HG03558 (cell line): ENCODE measurements at regions not wholly inside any gene's neighbourhood (a gene's known extent, or its start where the extent isn't known, plus 50 kb on each side); places are given as distances from the start of the nearest gene placed in this dataset.
"Not testable (repeated sequence)": the region's sequence is repeated elsewhere in the genome, so short reads cannot be mapped to it uniquely, and the experiment has no call there.

ENCODE experiments used
- ATAC-seq: cut with Tn5 transposase; IDR thresholded peaks from one replicate; pipeline ENCODE4 v1.9.1; 2021; ENCODE audit warnings: moderate number of reproducible peaks; ENCODE audit not compliant: unreplicated experiment; ENCODE audit errors: extremely low read depth

DNA sequence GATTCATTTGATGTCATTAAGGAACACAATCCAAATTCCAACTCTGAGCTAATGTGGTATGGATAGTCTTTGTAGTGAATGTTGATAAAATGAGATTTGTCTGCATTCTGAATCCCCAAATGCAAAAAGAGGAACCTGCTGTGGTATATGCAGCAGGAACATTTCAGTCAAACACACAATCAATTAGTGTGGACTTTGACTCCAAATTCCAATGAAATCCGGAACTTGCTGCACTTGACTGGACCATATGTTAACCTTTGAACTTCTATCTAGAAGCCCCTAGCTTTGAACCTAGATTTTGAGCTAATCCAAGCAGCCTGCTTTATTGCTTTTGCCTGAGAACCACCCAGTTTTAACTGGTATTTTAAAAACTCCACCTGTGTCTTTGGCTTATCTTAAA, 341.3 kb downstream of the SPRY2 start:
- ATAC-seq, result no peak

DNA sequence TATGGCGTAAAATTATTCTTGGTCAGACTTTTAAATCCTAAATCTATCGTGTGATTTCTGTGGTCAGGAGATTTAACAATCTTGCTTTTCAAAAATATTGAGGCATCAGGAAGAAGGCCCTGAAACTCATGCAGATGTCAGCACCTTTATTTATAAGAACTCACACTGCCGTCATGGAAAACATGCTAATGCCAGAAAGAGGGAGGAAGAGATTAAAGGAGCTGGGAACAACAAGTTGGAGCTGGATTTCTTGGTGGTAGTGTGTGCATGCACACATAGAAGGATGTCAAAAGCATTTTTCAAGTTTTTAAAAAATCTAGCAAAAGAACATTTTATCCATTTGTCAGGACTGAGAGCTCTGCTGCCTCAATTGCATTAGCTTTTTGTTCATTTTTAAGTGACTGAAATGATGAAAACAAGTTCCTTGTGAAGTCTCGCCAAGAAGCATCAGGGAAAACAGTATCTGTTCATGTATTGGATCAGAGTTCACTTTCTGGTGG, 342.5 kb downstream of the SPRY2 start:
- ATAC-seq, result no peak

DNA sequence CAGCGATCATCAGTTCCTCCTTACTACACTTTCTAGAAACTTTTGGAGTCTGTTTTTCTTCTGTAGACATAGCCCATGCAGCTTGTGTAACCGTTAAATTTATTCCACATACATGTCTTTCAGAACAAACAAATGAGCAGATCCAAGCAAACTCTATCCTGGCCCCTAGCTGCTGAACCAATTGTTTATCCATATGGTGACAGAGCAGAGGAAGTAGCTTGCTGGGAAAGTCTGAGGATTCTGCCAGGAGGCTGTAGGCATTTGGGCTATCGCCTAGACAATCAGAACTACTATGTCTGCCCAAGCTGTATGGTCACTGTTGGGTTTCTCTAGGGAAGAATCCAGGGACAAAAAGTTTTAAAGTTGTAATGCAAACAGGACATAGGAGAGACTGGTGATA, 343.7 kb downstream of the SPRY2 start:
- no peak for ATAC-seq

DNA sequence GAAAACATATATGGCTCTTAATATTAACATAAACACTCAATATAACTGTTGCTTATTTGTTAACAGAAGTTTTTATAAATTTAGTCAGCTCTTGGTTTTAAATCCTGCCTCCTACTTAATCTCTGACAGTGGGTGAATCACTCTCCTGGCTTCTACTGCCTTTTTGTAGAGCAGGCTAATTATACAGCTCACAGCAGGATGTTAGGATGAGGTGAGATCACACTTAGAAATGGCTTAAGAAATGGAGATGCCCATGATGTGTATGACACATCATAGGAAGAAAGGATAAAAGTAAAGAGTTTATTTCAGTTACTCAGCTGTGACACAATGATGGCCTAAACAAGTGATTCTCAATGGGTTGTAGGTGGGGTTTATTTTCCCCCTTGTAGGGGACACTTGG, 345.6 kb downstream of the SPRY2 start:
- no peak for ATAC-seq

DNA sequence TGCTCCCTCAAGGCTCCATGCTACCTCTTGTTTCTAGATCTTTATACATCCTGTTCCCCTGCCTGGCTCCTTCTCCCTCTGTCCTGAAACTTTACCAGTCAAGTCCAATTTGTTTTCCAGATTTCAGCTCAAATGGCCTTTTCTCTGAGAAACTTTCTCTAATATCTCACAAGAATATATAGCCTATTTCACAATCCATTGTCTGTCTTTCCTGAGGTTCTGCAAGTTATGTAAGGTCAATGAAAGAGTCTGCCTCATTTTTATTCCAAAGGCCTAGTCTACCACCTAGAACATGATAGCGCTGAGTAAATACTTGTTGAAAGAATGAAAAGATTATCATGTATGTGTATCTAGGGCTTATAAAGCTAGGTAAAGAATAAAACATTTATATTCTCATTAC, 348.8 kb downstream of the SPRY2 start:
- no peak for ATAC-seq

DNA sequence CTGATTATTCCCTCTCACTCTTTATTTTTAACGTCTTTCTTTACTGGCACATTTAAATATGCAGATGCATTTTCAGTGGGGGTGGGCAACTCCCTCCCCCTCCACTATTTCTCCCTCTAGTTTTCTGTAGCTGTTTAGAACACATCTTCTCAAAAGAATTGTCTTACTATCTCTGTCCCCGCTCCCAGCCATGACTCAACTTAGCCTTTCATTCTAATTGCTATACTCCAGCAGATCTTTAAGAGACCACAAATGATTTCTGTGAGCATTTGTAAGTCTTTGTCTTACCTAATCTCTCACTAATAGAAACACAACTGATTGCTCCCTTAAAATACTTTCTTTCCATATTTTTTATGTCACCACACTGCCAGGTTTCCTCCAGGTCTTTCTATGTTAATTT, 350.9 kb downstream of the SPRY2 start:
- no peak for ATAC-seq

DNA sequence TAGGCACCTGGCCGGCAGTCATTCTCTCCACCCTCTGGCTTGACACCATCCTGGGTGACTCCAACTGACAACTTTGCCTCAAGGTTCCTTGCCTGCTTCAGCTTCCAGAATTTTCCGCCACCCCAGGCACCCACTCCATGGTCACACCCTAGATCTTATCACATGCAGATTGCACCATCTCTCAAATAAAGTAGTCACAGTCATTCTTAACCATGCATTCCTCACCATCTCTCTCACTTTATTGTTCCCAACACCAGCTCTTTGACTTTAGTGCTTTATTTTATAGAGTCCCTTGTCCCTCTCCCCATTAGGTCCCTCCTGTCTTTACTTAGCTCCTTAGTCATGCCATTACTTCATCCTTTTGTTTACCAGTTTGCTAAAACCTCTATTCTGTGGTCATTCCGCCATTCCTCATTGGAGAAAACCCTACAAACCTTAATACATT, 351.7 kb downstream of the SPRY2 start:
- ATAC-seq, result no peak

DNA sequence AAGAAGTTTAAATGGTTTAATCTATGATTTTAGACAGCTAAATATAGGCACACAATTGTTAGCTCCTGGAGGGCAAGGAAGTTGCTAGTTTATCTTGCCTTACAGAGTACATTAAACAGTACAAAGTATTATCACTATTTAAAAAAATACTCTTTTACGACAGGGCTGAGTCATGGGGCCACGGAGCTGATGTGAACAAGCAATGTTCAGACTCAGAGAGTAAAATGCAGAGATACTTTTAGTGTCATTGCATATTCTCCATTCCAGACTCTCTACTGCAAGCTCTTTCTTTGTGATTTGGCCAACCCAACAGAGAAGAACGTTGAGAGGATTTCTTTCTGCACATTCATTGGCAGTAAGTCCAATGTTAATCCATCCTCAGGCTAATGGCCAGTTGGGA, 352.4 kb downstream of the SPRY2 start:
- ATAC-seq, result no peak

DNA sequence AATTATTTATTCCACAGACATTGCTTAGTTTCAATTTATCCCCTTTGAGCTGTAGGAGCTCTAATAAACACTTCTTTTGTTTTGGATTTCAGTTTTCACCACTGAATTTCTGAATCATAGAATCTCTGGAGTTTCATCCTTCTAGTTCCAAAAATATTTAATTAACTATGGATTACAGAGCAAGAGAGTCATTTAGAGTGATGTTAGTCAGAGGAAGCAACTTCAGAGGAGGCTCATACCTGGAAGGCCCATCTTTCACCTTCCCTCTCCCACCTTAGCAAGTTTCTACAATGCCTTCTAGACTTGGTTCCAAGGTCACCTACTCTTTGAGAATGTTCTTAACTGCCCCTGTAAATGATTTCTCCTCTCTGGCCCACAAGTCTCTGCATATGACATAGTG, 353.2 kb downstream of the SPRY2 start:
- no peak for ATAC-seq

DNA sequence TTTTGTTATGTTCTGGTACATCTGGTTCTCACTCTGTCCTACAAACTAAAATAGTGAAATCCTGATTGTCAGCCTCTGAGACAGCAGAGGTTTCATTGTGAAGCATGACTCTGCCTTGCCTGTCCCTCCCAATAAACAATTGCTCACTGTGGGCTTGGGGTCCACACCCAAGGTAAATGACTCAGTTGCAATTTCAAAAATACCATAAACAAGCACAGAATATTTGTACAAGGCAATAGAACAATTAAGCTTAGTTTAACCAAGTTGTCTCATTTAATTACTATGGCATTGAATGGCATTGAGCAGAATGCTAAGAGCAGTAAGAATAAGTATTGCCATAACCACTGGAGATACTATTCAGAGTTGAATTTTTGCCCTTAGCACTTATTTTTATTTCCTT, 353.6 kb downstream of the SPRY2 start:
- no peak for ATAC-seq

DNA sequence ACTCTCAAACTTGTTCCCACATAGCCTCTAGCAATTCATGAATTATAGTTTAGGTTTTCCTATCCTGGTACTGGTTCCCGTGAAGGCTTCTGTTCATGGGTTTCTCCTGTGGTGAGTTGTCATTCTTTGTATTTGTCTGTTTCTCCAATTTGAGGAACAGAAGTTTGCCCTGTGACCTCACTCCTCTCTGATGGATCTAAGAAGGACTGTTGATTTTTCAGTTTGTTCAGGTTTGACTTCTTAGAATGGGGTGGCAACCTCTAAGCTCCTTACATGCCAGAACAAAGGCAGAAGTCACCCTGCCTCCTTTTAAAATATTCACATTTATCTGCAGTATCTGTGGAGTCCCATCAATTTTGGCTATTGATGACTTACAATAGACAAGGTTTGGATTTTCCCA, 354.0 kb downstream of the SPRY2 start:
- no peak for ATAC-seq

DNA sequence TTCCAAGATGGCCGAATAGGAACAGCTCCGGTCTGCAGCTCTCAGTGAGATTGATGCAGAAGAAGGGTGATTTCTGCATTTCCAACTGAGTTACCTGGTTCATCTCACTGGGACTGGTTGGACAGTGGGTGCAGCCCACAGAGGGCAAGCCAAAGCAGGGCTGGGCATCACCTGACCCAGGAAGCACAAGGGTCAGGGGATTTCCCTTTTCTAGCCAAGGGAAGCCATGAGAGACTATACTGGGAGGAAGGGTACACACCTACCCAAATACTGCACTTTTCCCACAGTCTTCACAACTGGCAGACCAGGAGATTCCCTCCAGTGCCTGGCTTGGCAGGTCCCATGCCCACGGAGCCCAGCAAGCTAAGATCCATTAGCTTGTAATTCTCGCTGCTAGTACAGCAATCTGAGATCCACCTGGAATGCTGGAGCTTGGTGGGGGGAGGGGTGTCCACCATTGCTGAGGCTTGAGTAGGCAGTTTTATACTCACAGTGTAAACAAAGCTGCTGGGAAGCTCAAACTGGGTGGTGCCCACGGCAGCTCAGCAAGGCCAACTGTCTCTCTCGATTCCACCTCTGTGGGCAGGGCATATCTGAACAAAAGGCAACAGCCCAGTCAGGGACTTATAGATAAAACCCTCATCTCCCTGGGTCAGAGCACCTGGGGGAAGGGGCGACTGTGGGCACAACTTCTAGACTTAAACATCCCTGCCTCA, 365.8 kb downstream of the SPRY2 start:
- ATAC-seq, result not testable (repeated sequence)

DNA sequence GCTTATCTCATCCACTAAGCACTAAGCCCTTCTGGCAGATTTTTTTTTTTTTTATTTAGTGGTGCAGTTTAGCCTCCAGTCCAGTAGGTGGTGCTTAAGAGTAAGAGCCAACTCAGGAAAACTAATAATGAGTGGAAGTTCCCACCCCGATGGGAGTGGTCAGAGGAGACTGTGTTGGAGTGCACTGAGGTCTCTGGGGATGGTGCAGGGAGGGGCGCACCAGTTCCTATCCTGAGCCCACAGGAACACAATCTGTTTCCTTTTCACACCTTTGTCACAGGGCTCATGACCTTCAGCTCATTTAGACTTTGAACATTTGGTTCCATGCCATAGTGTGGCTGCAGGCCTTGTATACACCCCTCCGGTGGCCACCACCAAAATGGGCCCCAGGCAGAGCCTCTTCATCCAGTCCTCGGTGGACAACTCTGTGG, 367.4 kb downstream of the SPRY2 start:
- ATAC-seq, result peak; percentile 93

DNA sequence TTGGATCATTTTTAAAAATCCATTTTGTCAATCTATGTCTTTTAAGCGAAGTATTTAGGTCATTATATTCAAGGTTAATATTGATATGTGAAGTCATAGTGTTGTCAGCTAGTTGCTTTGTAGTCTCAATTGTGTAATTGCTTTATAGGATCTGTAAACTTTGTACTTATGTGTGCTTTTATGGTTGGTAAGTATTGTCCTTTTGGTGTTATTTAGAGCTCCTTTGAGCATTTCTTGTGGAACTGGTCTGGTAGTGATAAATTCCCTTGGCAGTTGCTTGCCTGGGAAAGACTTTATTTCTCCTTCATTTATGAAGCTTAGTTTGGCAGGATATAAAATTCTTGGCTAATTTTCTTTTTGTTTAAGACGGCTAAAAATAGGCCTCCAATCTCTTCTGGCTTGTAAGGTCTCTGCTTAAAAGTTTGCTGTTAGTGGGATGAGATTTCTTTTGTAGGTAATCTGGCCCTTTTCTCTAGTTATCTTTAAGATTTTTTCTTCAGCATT, 368.8 kb downstream of the SPRY2 start:
- no peak for ATAC-seq

DNA sequence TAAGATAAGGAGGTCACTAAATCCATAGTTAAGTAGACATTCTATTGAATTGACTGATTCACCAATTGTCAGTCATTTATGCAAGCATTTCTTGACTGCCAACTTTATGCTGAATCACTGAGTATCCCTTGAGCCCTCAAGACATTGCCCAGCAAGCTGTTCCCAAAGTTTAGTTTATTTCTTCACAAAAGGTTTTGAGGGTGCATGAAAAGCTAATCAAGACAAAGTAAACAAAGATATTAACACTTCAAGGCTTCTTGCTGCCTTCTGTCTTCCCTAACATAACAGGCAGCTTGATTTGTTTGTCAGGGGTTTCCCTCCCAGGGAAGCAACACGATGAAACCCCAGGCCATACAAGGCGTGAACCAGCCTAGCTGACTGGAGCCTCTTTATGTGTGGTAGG, 374.4 kb downstream of the SPRY2 start:
- ATAC-seq, result no peak

DNA sequence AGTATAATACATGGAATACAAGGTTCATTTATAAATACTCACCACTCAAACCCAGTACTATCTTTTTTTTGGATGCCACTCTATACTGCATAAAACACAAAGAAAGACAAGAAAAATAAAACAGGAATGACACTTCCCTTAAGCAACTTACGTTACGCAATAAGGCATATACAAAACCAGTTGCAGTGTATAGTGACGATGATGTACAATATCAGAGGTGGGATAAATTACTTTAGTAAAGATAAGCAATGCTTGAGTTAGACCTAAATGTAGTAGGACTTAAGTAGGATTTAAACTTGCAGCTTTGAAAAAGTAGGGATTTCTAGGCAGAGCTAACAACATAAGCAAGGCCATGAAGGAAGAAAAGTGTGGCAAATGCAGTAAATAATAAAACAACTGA, 374.9 kb downstream of the SPRY2 start:
- ATAC-seq, result no peak

DNA sequence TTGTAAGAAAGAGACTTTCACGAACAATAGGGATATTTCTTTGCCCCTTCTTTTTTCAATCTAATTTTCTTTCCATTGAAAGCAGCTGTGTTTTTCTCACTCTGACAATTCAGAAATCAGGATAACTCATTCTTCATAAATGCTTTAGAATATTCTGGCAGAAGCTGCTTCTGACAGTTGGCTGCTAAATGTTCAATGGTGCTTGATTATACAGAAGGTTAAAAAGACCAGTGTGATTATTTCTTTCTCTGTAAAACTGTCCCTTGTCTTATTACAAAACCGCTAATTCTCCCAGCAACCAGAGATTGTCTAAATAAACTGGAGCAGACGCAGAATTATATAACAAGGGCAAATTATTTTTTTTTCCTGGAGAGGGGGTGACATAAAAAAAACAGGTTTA, 394.4 kb downstream of the SPRY2 start:
- ATAC-seq, result no peak

DNA sequence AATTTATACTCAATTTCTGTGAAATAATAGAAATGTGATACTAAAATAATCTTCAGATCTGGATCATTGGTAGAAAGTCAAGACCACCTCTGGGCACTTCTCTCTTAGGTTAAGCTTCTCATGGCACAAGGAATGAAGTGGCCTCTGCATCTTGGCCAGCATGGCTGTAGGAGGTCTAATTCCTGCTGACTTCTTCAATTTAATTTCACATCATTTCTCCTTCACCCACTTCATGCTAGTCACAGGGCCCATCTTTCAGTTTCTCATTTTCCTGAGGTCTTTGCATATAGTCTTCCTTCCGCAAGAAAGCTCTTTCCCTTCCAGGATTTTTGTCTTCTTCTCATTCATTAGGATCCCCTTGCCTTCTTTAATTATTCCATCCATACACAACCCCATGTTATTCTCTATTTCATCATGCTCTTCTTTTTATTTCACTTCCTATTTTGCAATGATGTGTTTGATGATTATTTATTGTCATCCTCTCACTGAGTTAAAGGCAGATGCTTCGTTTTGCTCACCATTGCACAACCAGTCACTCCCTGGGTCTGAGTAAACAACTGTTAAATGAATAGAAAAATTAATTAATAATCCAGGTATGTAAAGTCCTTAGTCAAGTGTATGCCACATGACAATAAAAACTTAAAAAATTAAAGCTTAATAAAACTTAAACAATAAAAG, 397.4 kb downstream of the SPRY2 start:
- no peak for ATAC-seq

DNA sequence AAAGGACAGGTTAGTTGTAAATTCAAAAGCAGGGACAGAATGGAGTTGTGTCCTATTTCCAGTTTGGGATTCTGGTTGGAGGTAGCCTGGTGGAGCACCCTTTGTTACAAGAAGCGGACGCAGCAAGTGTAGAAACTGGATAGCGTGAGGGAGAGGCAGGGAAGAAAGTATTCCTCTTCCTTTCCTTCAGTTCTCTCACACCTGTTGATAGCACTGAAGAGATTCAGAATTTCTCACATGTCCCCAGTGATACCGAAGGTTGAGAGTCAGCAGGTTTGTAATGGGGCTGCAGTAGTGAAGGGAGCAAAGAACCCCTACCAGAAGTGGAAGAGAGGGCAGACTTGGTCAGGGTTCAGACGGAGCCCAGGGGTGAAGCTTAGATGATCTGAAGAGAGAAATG, 399.2 kb downstream of the SPRY2 start:
- no peak for ATAC-seq

DNA sequence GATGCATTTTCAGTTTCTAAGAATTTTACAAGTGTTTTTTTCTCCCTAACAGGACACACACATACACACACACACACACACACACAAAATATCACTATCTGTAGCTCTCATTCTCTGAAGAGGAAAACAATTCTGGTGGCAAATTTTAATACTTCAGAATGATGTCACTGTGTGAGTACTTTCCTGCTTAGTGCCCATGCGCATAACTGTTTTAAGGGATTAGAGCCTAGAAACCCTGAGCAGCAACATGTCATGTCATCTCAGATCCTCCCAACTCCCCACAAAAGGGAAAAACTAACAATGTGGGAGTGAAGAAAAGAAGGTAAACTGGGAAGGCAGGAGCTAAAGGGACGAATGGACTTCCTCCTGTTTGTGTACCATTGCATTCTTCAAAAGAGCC, 401.2 kb downstream of the SPRY2 start:
- ATAC-seq, result no peak

DNA sequence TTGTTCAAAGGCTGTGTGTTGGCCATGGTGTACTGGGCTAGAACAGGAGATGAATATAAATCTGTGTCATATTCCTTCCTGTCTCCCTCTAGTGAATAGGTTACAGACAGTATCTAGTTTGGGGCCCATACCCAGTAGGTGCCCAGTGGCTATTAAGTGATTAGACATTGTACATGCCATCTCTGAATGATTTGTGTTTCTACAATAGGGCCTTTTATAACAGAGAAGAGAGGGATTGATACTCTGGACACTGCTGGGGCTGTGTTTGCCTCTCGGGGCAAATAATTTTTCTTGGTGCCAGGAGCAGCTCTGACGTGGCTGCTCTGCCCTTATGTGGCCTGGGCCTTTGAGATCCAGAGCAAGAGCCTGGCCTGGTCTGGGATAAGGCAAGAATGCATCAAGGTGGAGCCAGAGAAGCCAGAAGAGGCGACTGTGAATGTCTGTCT, 403.1 kb downstream of the SPRY2 start:
- ATAC-seq, result no peak

DNA sequence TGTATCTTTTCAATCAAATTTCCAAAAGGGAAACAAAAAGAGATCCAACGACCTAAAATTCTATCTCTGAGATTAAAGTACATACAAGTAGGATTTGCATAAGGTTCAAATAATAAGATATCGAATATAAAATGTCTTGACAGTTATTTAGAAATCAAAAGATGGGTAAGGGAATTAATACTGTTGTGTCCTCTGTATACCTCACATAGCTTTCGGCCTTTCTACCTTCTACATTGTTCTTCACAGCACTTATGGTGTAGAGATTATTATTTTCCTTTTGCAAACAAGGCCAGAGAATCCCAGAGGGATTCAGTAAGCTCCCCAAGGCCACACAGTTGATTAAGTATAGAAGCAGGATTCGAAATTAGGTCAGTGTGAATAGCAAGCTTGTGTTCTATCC, 403.6 kb downstream of the SPRY2 start:
- ATAC-seq, result no peak
